Vagina (tissue), 2 donors: ENCODE measurements at regions not wholly inside any gene's neighbourhood (a gene's known extent, or its start where the extent isn't known, plus 50 kb on each side); places are given as distances from the start of the nearest gene placed in this dataset.

ENCODE experiments used
- DNase-seq, 2 donors: peaks; one replicate each; pipeline ENCODE4 v3.0.0-alpha.2; 2017; ENCODE audit errors: extremely low spot score in 2 of 2
- H3K27ac ChIP-seq: fragments of 200-600 bp; sonication (generic); one replicate; pipeline ENCODE4 v1.5.1; 2019
- H3K27me3 ChIP-seq: fragments of 200-600 bp; sonication (generic); one replicate; pipeline ENCODE4 v1.5.1; 2019
- H3K36me3 ChIP-seq, 2 donors: fragments of 200-600 bp; sonication (generic); one replicate each; pipeline ENCODE4 v1.5.1; 2017 to 2019
- H3K4me1 ChIP-seq: fragments of 200-600 bp; sonication (generic); one replicate; pipeline ENCODE4 v1.5.1; 2019
- H3K4me3 ChIP-seq, 2 donors: fragments of 200-600 bp; sonication (generic); 1 replicate in 1 of 2; 2 replicates in 1 of 2; pipeline ENCODE4 v1.5.1; 2016 to 2019
- H3K9me3 ChIP-seq: fragments of 200-600 bp; sonication (generic); one replicate; pipeline ENCODE4 v1.5.1; 2019
- CTCF ChIP-seq, 3 experiments: fragments of 450-650 bp in 2 of 3; fragments of 200-600 bp in 1 of 3; sonication (generic) in 1 of 3; IDR thresholded peaks; one replicate each; pipeline ENCODE4 v1.5.1; 2017 to 2019; ENCODE audit warnings: antibody characterized with exemption in 3 of 3, mild to moderate bottlenecking in 2 of 3, moderate library complexity in 2 of 3
- POLR2A ChIP-seq, 2 donors: fragments of 450-650 bp; IDR thresholded peaks; one replicate each; pipeline ENCODE4 v1.6.1; 2017; ENCODE audit warnings: antibody characterized with exemption in 2 of 2, mild to moderate bottlenecking in 2 of 2, moderate library complexity in 2 of 2
- POLR2AphosphoS5 ChIP-seq, 2 donors: sonication (generic); formaldehyde crosslinking; IDR thresholded peaks; one replicate each; pipeline ENCODE4 v1.9.0; 2017; ENCODE audit warnings: antibody characterized with exemption in 2 of 2, mild to moderate bottlenecking in 2 of 2, low read depth in 1 of 2; ENCODE audit not compliant: insufficient read depth in 1 of 2
- intact Hi-C: fragments of 100-400 bp; cut with DNase I; formaldehyde crosslinking; loops from one replicate; pipeline ENCODE4 v1.15.1; 2023

- Histone ChIP-seq H3K36me3 (no peaks in the 10 kb centered on the region), H3K4me1 (no peaks in the 10 kb centered on the region), H3K27ac (no peak overlapping the region), H3K4me3 (no peak overlapping the region), H3K27me3 (no peaks in the 10 kb centered on the region), H3K9me3 (no peaks in the 10 kb centered on the region)
- no peak for DNase-seq
- TF ChIP-seq POLR2AphosphoS5 (IDR thresholded peaks at IDR 0.05; ENCODE audit: insufficient read depth in 1 of 2, low read depth in 1 of 2) (no peak), CTCF (IDR thresholded peaks at IDR 0.05) (no peak), POLR2A (IDR thresholded peaks at IDR 0.05) (no peak)
- intact Hi-C loops, result no loop called here
Measured at GRCh38 chr5:153099328-153099727, 391.1 kb upstream of the GRIA1 start.

- intact Hi-C loops, result no loop called here
- TF ChIP-seq POLR2AphosphoS5 (IDR thresholded peaks at IDR 0.05; ENCODE audit: insufficient read depth in 1 of 2, low read depth in 1 of 2) (no peak), POLR2A (IDR thresholded peaks at IDR 0.05) (no peak), CTCF (IDR thresholded peaks at IDR 0.05) (no peak)
Measured at GRCh38 chr5:153101235-153102180, 389.0 kb upstream of the GRIA1 start.

GRCh38 chr5:153116916-153117315, 373.6 kb upstream of the GRIA1 start:
- no peaks in the 10 kb centered on the region for H3K27me3 ChIP-seq
- no peak for TF ChIP-seq POLR2AphosphoS5 (IDR thresholded peaks at IDR 0.05; ENCODE audit: insufficient read depth in 1 of 2, low read depth in 1 of 2)
- no peak for TF ChIP-seq POLR2A (IDR thresholded peaks at IDR 0.05)
- TF ChIP-seq CTCF (IDR thresholded peaks at IDR 0.05), result no peak
- DNase-seq, result no peak
- intact Hi-C loops, result no loop called here
- H3K4me3 ChIP-seq, result no peak overlapping the region
- H3K9me3 ChIP-seq, result no peaks in the 10 kb centered on the region
- no peak overlapping the region for H3K27ac ChIP-seq
- H3K36me3 ChIP-seq, result no peaks in the 10 kb centered on the region
- no peaks in the 10 kb centered on the region for H3K4me1 ChIP-seq

More at GRCh38 chr5:153101235-153102180, 389.0 kb upstream of the GRIA1 start:
- Histone ChIP-seq H3K27me3 (no peaks in the 10 kb centered on the region), H3K36me3 (no peaks in the 10 kb centered on the region), H3K9me3 (no peaks in the 10 kb centered on the region), H3K4me3 (no peak overlapping the region), H3K4me1 (no peaks in the 10 kb centered on the region), H3K27ac (no peak overlapping the region)
- DNase-seq, result no peak

GRCh38 chr5:153118018-153118417, 372.5 kb upstream of the GRIA1 start:
- H3K27ac ChIP-seq, result no peak overlapping the region
- TF ChIP-seq POLR2A (IDR thresholded peaks at IDR 0.05) (no peak), CTCF (IDR thresholded peaks at IDR 0.05) (no peak), POLR2AphosphoS5 (IDR thresholded peaks at IDR 0.05; ENCODE audit: insufficient read depth in 1 of 2, low read depth in 1 of 2) (no peak)
- H3K27me3 ChIP-seq, result no peaks in the 10 kb centered on the region
- H3K4me1 ChIP-seq, result no peaks in the 10 kb centered on the region
- H3K36me3 ChIP-seq, result no peaks in the 10 kb centered on the region
- no peak overlapping the region for H3K4me3 ChIP-seq
- DNase-seq, result no peak
- intact Hi-C loops, result no loop called here
- no peaks in the 10 kb centered on the region for H3K9me3 ChIP-seq

GRCh38 chr5:153122403-153122802, 368.1 kb upstream of the GRIA1 start:
- Histone ChIP-seq H3K9me3 (no peaks in the 10 kb centered on the region), H3K36me3 (no peaks in the 10 kb centered on the region), H3K4me1 (no peaks in the 10 kb centered on the region), H3K27me3 (no peaks in the 10 kb centered on the region), H3K27ac (no peak overlapping the region), H3K4me3 (no peak overlapping the region)
- DNase-seq, result no peak
- TF ChIP-seq POLR2AphosphoS5 (IDR thresholded peaks at IDR 0.05; ENCODE audit: insufficient read depth in 1 of 2, low read depth in 1 of 2) (no peak), POLR2A (IDR thresholded peaks at IDR 0.05) (no peak), CTCF (IDR thresholded peaks at IDR 0.05) (no peak)
- intact Hi-C loops, result no loop called here
